Right atrium auricular region (tissue), 2 donors: ENCODE measurements at regions not wholly inside any gene's neighbourhood (a gene's known extent, or its start where the extent isn't known, plus 50 kb on each side); places are given as distances from the start of the nearest gene placed in this dataset.

ENCODE experiments used
- DNase-seq: peaks from one replicate; pipeline ENCODE4 v3.0.0-alpha.2; 2019; ENCODE audit warnings: low spot score
- H3K27ac ChIP-seq, 2 donors: fragments of 200-600 bp; sonication (generic); 1 replicate in 1 of 2; 2 replicates in 1 of 2; pipeline ENCODE4 v1.5.1; 2016 to 2019
- H3K27me3 ChIP-seq, 2 donors: fragments of 200-600 bp; sonication (generic); one replicate each; pipeline versions ENCODE4 v1.5.1 to v1.6.0; 2017 to 2019
- H3K36me3 ChIP-seq: fragments of 200-600 bp; sonication (generic); one replicate; pipeline ENCODE4 v1.5.1; 2016
- H3K4me1 ChIP-seq, 2 donors: fragments of 200-600 bp; sonication (generic); one replicate each; pipeline versions ENCODE4 v1.5.1 to v1.6.0; 2017 to 2019
- H3K4me3 ChIP-seq, 2 donors: fragments of 200-600 bp; sonication (generic); 1 replicate in 1 of 2; 2 replicates in 1 of 2; pipeline ENCODE4 v1.5.1; 2017 to 2019; ENCODE audit warnings: mild to moderate bottlenecking in 1 of 2, moderate library complexity in 1 of 2
- H3K9me3 ChIP-seq, 2 donors: fragments of 200-600 bp; sonication (generic); one replicate each; pipeline ENCODE4 v1.5.1; 2019
- CTCF ChIP-seq, 2 donors: fragments of 200-600 bp; sonication (generic); IDR thresholded peaks; one replicate each; pipeline ENCODE4 v1.5.1; 2019; ENCODE audit warnings: antibody characterized with exemption in 2 of 2

- DNase-seq = no peak
- Histone ChIP-seq H3K27me3 (no peaks in the 10 kb centered on the region), H3K9me3 (no peaks in the 10 kb centered on the region), H3K27ac (no peak overlapping the region), H3K4me1 (no peaks in the 10 kb centered on the region), H3K36me3 (no peaks in the 10 kb centered on the region), H3K4me3 (no peak overlapping the region)
- TF ChIP-seq CTCF (IDR thresholded peaks at IDR 0.05) = no peak
These were observed 311.1 kb upstream of the ADARB2 start for GRCh38 chr10:2048337-2048973.

GRCh38 chr10:2047679-2048078 is 310.4 kb upstream of the ADARB2 start:
- DNase-seq = no peak
- Histone ChIP-seq H3K4me3 (no peak overlapping the region), H3K9me3 (no peaks in the 10 kb centered on the region), H3K36me3 (no peaks in the 10 kb centered on the region), H3K27ac (no peak overlapping the region), H3K27me3 (no peaks in the 10 kb centered on the region), H3K4me1 (no peaks in the 10 kb centered on the region)
- TF ChIP-seq CTCF (IDR thresholded peaks at IDR 0.05) = no peak

GRCh38 chr10:2043379-2043778 is 306.1 kb upstream of the ADARB2 start:
- no peak for TF ChIP-seq CTCF (IDR thresholded peaks at IDR 0.05)
- Histone ChIP-seq H3K4me1 (no peaks in the 10 kb centered on the region), H3K27me3 (no peaks in the 10 kb centered on the region)

GRCh38 chr10:2038036-2038435 is 300.7 kb upstream of the ADARB2 start:
- Histone ChIP-seq H3K4me1 (no peaks in the 10 kb centered on the region), H3K4me3 (no peak overlapping the region), H3K27ac (no peak overlapping the region), H3K36me3 (no peaks in the 10 kb centered on the region), H3K27me3 (no peaks in the 10 kb centered on the region), H3K9me3 (no peaks in the 10 kb centered on the region)
- DNase-seq = no peak
- TF ChIP-seq CTCF (IDR thresholded peaks at IDR 0.05) = no peak

More at GRCh38 chr10:2043379-2043778, 306.1 kb upstream of the ADARB2 start:
- no peaks in the 10 kb centered on the region for H3K36me3 ChIP-seq
- no peak for DNase-seq
- no peak overlapping the region for H3K27ac ChIP-seq
- H3K9me3 ChIP-seq = no peaks in the 10 kb centered on the region
- H3K4me3 ChIP-seq = no peak overlapping the region

- H3K27ac ChIP-seq = no peak overlapping the region
- no peaks in the 10 kb centered on the region for H3K27me3 ChIP-seq
- no peaks in the 10 kb centered on the region for H3K4me1 ChIP-seq
- H3K36me3 ChIP-seq = no peaks in the 10 kb centered on the region
- TF ChIP-seq CTCF (IDR thresholded peaks at IDR 0.05) = no peak
- no peak overlapping the region for H3K4me3 ChIP-seq
- DNase-seq = no peak
- H3K9me3 ChIP-seq = no peaks in the 10 kb centered on the region
These were observed 299.9 kb upstream of the ADARB2 start for GRCh38 chr10:2037246-2037645.

- Histone ChIP-seq H3K9me3 (no peaks in the 10 kb centered on the region), H3K36me3 (no peaks in the 10 kb centered on the region), H3K4me3 (no peak overlapping the region), H3K27ac (no peak overlapping the region), H3K27me3 (no peaks in the 10 kb centered on the region), H3K4me1 (no peaks in the 10 kb centered on the region)
- no peak for DNase-seq
- no peak for TF ChIP-seq CTCF (IDR thresholded peaks at IDR 0.05)
These were observed 298.9 kb upstream of the ADARB2 start for GRCh38 chr10:2036209-2036608.
